HG02642 (cell line): ENCODE measurements at regions not wholly inside any gene's neighbourhood (a gene's known extent, or its start where the extent isn't known, plus 50 kb on each side); places are given as distances from the start of the nearest gene placed in this dataset.
"Not testable (repeated sequence)": the region's sequence is repeated elsewhere in the genome, so short reads cannot be mapped to it uniquely, and the experiment has no call there.

Experiments used
- ATAC-seq: cut with Tn5 transposase; IDR thresholded peaks from one replicate; pipeline ENCODE4 v1.9.1; 2021; ENCODE audit warnings: mild to moderate bottlenecking; ENCODE audit not compliant: unreplicated experiment, poor library complexity

GRCh38 chr6:164628302-164628931 lies 681.0 kb downstream of the C6orf118 start:
- ATAC-seq, result no peak

DNA sequence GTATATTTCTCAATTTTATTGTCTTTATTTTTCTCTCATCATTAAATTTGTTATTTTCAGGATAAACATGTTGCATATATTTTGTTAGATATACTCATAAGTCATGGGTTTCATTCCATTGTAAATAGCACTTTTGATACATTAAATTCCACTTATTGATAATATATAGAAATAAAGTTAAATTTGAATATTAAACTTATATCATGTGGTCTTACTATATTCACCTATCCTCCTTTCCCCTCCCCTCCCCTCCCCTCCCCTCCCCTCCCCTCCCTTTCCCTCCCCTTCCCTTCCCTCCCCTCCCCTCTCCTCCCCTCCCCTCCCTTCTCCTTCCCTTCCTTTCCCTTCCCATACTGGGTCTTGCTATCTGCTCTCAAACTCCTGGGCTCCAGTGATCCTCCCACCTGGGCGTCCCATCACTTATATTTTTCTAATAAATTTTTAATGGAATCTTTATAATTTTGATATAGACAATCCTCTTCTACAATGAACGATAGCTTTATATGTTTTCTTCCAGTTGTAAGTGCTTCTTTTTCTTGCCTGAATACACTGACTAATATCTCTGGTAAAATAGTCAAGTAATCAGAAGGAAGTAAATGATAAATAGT lies 692.4 kb downstream of the C6orf118 start:
- no peak for ATAC-seq

DNA sequence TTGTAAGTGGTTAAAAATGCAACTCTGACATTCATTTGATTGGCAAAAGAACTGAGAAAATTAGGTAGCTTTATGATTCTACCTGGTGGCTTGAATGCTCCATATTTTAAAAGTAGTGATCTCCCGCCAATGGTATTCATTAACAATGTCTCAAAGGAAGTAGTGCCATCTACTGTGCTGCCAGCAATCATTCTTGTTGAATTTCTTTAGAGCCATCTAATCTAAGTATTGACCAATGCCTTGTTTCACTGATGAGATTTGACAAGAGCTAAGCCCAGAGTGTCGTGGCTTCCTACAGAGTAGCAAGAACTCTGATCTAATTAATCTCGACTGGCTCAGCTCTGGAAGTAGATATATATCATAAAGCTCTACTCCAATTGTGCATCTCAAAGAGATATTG lies 696.7 kb downstream of the C6orf118 start:
- ATAC-seq, result no peak

- not testable (repeated sequence) for ATAC-seq
Observed at GRCh38 chr6:164610859-164611258, 698.5 kb downstream of the C6orf118 start.

DNA sequence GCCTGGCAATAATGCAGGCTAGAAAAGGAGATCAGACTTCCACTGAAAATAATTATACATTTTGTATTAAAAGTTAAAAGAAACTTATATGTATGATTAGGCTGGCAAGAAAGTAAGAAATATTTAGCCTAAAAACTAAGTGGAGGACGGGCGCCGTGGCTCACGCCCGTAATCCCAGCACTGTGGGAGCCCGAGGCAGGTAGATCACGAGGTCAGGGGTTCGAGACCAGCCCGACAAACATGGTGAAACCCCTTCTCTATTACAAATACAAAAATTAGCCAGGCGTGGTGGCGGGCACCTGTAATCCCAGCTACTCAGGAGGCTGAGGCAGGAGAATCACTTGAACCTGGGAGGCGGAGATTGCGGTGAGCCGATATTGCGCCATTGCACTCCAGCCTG lies 707.0 kb downstream of the C6orf118 start:
- not testable (repeated sequence) for ATAC-seq

DNA sequence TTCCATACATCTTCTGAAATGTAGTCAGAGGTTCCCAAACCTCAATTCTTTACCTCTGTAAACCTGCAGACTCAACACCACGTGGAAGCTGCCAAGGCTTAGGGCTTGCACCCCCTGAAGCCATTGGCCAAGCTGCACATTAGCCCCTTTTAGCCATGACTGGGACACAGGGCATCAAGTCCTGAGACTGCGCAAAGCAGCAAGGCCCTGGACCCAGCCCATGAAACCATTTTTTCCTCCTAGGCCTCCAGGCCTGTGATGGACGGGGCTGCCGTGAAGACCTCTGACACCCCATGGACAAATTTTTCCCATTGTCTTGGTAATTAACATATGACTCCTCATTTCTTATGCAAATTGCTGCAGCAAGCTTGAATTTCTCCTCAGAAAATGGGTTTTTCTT lies 727.8 kb downstream of the C6orf118 start:
- ATAC-seq, result no peak

DNA sequence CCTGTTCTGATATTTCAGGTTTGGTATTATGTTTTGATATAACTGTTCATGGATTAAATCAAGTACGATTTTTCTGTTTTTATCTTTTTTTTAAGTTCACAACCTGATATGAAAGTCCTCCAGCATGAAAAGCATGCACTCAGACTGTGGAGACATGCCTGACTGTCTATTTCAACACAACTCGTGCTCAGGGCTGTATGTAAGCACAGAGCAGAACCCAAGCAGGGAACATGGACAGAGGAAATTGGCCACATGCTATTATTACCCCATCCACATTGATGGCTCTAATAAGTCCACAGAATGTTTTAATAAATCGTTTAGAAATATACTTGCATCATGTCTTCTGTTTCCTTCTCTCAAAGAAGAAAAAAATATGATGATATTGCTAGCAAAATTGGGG lies 730.4 kb downstream of the C6orf118 start:
- no peak for ATAC-seq

- no peak for ATAC-seq
Observed at GRCh38 chr6:164578616-164579015, 730.8 kb downstream of the C6orf118 start.

DNA sequence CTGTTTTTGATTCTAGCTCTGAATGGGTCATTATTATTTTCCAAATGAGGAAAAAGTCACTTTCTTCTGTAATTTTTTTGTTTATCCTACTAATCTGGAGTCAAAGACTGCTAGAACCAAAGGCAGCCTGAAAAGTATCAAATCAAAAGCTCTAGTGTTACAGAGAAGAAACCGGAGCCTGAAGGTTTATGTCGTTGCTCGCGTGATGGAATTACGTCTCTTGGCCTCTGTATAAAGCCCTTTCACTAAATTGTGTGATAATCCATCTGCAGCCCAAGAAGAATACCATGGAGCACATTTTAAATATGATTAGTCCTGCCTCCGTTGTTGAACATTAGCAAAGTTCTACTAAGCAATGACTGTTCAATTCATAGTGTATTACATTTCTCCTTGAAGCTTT lies 738.6 kb downstream of the C6orf118 start:
- no peak for ATAC-seq

DNA sequence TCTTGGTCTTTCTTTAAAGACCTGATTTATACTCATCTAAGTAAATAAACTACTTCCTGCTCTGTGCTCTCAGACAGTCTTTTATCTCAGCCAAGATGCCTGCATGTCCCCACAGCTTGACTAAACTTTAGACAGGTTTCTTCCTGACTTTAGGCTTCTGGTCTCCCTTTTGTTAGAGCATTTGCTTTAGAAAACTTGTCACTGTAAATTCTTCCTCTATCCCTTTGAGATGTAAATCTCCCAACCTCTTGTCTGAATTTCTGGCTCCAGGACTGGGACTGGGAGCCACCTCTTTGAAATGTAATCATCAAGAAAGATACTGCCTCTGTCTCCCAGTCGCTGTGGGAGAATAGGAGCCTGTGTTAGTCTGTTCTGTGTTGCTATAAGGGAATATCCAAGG lies 739.9 kb downstream of the C6orf118 start:
- ATAC-seq, result no peak

DNA sequence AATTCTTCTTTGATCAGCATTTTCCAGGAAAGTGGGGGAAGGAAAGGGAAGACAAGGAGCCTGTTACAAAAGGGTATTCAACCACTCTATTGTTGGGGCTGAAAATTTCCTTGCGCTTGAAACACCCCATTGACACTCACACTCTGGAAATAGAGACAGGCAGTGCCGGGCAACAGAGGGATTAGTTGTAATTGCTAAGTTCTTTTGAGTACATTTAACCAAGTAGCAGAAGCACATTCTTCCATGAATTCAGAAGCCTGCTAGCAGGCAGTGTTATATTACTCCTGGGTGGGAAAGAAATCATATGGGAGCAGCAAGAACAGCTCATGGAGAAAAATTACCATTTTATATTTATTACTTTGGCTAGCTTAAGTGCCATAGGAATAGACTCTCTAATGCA lies 745.5 kb downstream of the C6orf118 start:
- no peak for ATAC-seq

GRCh38 chr6:164561656-164562055 lies 747.7 kb downstream of the C6orf118 start:
- ATAC-seq, result no peak

- no peak for ATAC-seq
Observed at GRCh38 chr6:164554700-164555476, 754.5 kb downstream of the C6orf118 start.

GRCh38 chr6:164554226-164554625 lies 755.2 kb downstream of the C6orf118 start:
- no peak for ATAC-seq

DNA sequence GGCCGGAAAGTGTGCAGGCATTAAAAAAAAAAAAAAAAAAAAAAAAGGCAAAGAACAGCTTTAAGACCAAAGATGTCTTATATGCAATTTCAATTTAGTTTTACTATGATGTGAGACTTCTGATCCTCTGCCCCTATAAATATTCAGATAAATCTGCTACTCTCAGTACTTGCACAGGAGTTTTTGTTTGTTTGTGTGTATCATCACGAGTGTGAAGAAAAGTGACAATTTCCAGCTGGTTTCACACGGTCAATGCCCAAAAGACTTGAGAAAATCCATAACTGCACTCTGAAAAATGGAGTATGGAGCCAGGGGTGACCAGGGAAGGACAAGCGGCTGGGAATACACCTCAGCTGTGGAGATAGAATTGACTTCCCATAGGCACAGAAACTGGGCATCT lies 757.7 kb downstream of the C6orf118 start:
- ATAC-seq, result no peak

DNA sequence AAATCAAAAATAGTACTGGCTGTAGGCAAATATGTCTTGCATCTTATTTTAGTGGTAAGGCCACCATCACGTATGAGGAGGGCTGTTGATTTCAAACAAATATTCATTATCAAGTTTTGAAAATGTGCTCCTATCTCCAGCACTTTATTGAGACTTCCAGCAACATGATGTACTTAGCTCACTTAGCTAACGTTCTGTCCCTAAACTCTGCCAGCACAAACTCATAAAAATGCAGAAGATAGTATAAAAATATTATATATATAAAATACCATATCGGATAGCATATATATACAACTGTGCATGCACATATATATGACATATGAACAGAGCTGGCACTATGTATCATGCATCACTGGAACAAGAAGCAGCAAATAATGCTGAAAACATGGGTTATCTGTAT lies 762.3 kb downstream of the C6orf118 start:
- ATAC-seq, result no peak

DNA sequence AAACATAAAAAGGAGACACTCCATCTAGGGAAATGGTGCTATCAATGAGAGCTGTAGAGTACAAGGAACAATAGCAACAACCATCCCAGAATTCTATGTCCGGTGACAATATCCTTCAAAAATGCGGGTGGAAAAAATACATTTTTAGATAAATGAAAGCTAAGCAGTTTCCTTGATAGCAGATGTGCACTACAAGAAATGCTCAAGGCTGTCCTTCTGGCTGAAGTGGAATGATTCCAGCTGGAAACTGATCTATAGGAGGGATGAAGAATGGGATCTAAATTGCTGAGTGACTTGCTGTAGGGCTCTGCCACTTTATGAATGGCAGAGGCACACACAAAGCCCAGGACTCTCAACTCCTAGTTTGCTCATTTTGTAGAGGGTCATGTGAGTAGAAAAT lies 763.1 kb downstream of the C6orf118 start:
- ATAC-seq, result no peak

DNA sequence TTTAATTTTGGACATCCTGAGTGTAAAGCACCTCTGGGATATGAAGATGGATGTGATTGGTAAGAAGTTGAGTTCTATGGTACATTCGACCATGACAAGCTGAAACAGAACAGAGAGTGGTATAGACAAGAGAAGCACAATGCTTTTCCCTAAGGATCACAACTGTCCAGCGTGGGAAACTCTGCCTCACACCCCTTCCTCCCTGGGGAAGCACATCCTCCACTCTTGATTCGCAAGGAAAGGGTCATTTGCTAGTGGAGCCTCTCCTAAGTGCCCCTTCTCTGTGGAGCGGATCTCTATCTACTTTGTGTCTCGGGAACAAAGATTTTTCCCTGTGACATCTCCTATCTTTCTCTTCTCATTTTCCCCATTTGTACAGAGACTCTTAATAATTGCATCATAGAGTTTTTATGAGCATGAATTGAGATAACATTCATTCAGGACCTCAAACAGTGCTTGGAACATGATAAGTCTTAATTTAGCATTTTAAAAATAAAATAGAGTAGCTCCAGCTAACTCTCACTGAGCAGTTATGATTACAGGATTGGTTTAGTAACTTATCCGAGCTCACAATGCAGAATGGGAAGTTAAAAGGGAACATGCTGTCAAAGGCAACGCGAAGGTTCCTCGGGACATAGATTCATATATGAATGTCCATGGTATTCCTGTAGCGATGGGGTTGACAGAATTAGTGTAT lies 775.2 kb downstream of the C6orf118 start:
- ATAC-seq, result no peak

DNA sequence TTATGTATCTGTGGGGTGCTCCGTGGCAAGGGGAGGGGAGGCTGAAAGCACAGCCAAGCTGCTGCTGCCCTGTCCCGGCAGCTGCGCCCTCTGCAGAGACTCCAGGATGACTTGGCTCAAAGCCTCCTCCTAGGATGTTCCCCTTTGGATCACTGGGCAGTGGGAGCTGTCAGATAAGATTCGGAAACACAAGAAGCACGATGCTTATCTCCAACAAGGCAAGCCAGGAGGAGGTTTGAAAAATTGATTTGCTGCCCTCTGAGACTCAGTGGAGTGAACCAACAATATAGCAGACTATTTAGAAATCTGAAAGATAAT lies 776.4 kb downstream of the C6orf118 start:
- no peak for ATAC-seq

DNA sequence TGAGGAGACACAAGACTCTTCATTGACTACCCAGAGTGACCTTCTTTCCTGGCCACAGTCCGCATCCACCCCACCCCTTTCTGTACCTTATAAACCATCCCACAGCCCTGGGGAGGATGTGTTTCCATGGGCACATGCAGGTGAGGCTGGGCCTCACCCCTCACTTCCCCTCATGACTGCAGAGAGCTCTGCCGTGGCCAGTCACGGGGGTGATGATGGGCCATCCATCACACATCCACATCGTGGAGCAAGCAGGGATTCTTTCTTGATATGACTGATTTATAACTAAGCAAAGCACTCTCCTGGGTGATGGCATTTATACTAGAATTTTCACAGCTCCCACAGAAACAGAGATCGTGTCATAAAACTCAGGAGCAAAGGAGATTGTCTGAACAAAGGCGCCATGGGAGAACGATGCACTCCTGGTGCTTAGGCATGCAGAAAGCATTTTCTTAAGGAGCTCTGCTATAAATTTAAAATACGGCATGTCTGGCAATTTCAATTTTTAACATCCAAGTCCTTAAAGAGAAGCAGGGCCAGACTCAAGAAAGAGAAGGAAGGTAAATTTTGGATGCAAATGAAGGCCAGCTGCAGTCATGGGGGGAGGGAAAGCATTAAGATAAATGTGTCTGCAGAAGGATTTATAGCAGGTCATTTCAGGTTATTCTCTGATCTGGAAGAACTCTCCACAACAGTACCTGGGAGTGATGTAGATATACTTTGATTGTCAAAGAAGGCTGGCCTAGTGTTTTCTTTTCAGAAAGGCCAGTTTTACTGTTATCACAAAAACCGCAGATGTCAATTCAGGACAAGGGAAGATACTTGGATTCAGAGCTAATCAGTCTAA lies 777.0 kb downstream of the C6orf118 start:
- ATAC-seq, result no peak
